Osteocyte (in vitro differentiated cells): ENCODE measurements at regions not wholly inside any gene's neighbourhood (a gene's known extent, or its start where the extent isn't known, plus 50 kb on each side); places are given as distances from the start of the nearest gene placed in this dataset.
"Not testable (repeated sequence)": the region's sequence is repeated elsewhere in the genome, so short reads cannot be mapped to it uniquely, and the experiment has no call there.

Experiments
- DNase-seq: peaks from one replicate; pipeline ENCODE4 v3.0.0; 2021; ENCODE audit warnings: mixed read lengths; ENCODE audit not compliant: unreplicated experiment; ENCODE audit errors: extremely low spot score
- H3K27ac Mint-ChIP-seq: one replicate; pipeline ENCODE4 v1.8.0; 2021; ENCODE audit warnings: mild to moderate bottlenecking, mixed read lengths; ENCODE audit not compliant: unreplicated experiment
- H3K27me3 Mint-ChIP-seq: one replicate; pipeline ENCODE4 v1.8.0; 2021; ENCODE audit warnings: mixed read lengths; ENCODE audit not compliant: unreplicated experiment
- H3K36me3 Mint-ChIP-seq: one replicate; pipeline ENCODE4 v1.8.0; 2021; ENCODE audit warnings: mixed read lengths; ENCODE audit not compliant: unreplicated experiment
- H3K4me1 Mint-ChIP-seq: one replicate; pipeline ENCODE4 v1.8.0; 2021; ENCODE audit warnings: mixed read lengths; ENCODE audit not compliant: unreplicated experiment
- H3K4me3 Mint-ChIP-seq: one replicate; pipeline ENCODE4 v1.8.0; 2021; ENCODE audit warnings: mild to moderate bottlenecking, moderate library complexity, mixed read lengths; ENCODE audit not compliant: unreplicated experiment
- H3K9me3 Mint-ChIP-seq: one replicate; pipeline ENCODE4 v1.8.0; 2021; ENCODE audit warnings: mixed read lengths; ENCODE audit not compliant: unreplicated experiment
- TF ChIP-seq, protein P1 (sequence below): fragments of 200-600 bp; sonication (generic); IDR thresholded peaks from 2 replicates; pipeline ENCODE4 v1.5.0; 2021; ENCODE audit warnings: antibody characterized with exemption, mild to moderate bottlenecking, moderate library complexity

DNA sequence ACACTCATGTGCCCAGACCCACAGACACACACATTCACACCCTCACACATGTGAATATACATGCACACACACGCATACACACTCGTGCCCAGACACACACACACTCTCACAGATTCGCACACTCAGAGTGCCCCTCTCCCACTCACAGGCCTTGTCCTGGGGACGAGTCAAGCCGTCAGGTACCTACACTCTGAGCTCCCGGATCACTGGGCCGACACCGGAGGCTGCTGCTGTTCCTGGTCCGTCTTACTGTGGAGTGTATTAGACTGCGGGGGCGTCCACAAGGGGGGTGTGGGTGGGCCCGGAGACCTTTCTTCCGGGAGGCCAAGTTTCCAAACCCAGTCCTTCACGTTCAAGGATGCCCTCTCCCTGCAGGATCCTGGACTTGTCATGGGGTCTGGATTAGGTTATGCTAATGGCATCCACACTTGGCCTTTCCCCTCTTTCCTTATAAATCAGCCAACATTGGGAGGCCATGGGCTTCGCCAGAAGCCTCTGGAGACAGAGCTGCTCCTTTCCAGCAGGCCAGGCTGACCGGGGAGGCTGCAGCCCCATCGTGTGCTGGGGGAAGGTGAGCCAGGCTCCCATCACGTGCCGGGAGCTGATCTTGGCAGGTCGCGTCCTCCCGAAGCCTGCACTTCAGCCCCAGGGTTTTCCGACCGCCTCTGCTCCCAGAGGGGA, 186.4 kb downstream of the NPIPB11 start:
- Mint-ChIP-seq H3K27ac (peak overlapping the region; percentile 95), H3K4me1 (peaks cover 51% of the 10 kb centered on the region), H3K4me3 (peak overlapping the region; percentile 40)
- peak; percentile 73 for DNase-seq
- not testable (repeated sequence) for H3K36me3 Mint-ChIP-seq, H3K9me3 Mint-ChIP-seq, H3K27me3 Mint-ChIP-seq
- TF ChIP-seq, protein P1, sequence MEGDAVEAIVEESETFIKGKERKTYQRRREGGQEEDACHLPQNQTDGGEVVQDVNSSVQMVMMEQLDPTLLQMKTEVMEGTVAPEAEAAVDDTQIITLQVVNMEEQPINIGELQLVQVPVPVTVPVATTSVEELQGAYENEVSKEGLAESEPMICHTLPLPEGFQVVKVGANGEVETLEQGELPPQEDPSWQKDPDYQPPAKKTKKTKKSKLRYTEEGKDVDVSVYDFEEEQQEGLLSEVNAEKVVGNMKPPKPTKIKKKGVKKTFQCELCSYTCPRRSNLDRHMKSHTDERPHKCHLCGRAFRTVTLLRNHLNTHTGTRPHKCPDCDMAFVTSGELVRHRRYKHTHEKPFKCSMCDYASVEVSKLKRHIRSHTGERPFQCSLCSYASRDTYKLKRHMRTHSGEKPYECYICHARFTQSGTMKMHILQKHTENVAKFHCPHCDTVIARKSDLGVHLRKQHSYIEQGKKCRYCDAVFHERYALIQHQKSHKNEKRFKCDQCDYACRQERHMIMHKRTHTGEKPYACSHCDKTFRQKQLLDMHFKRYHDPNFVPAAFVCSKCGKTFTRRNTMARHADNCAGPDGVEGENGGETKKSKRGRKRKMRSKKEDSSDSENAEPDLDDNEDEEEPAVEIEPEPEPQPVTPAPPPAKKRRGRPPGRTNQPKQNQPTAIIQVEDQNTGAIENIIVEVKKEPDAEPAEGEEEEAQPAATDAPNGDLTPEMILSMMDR = peak; percentile 12

DNA sequence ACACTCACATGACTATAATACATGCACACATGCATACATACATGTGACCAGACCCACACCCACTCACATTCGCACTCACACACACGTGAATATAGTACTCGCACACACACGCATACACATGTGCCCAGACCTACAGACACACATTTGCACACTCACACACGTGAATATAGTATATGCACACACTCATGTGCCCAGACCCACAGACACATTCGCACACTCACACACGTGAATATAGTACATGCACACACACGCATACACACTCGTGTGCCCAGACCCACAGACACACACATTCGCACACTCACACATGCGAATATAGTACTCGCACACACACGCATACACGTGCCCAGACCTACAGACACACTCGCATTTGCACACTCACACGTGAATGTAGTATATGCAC, 186.9 kb downstream of the NPIPB11 start:
- Mint-ChIP-seq H3K4me3 (peak overlapping the region; percentile 5), H3K4me1 (peaks cover 52% of the 10 kb centered on the region), H3K27ac (peak overlapping the region; percentile 95)
- DNase-seq = peak; percentile 30
- H3K36me3 Mint-ChIP-seq, H3K27me3 Mint-ChIP-seq, H3K9me3 Mint-ChIP-seq: not testable (repeated sequence)

DNA sequence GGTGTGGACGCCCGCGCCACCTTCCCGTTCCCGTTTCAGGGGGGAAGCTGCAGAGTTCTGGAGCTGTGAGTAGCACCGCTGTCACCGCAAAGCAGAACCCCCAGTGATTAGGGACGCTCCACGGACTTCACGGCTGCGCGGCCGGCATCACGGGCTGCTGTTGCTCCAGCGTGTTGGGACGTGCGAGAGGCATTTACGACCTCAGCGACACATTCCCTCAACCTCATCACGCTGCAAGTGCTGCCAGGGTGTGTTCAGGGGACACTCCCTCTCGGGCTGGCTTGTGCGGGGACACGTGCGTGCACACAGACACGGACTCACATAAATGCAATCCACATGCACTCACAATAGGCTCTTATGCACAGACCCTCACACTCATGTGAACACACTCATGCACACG, 187.9 kb downstream of the NPIPB11 start:
- peak; percentile 62 for DNase-seq
- H3K4me3 Mint-ChIP-seq = not testable (repeated sequence)

DNA sequence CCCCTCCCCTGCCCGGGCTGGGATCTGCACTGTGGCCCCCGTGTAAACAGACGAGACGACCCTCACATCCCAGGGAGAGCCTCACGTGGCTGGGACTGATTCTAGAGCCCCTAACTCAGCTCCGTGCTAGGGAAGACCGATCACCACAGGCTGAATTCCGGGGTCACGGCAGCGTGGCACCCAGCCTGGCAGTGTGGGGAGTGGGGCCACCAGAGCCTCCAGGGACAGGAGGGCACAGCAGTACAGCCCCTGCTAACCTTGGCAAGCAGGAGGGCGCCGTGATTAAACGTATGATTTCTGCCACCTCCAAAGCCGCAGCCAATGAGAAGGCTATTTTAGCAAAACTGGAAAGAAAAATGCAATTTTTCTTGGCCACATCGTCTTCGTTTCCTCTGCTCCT, 188.3 kb downstream of the NPIPB11 start:
- H3K4me1 Mint-ChIP-seq = peaks cover 52% of the 10 kb centered on the region

More for the DNA sequence above, 187.9 kb downstream of the NPIPB11 start:
- H3K9me3 Mint-ChIP-seq, H3K36me3 Mint-ChIP-seq, H3K27me3 Mint-ChIP-seq, H3K27ac Mint-ChIP-seq: not testable (repeated sequence)
- H3K4me1 Mint-ChIP-seq = peaks cover 52% of the 10 kb centered on the region

DNA sequence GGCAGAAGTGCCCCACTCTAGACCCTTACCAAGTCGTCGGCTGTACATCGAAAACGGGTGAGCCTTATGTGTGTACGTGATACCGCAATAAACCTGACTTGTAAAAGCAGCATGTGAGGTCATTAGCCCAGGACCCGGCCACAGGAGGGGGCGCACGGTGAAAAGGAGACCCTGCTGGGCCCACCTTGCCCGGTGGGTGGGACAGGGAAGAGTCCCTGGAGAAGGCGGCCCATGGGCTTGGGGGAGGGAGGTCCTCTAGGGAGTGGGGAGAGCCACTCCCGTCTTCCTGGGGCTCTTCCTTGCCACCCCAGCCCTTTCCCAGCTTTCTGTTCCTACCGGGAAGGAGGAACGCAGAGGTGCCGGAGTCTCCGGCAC, 188.8 kb downstream of the NPIPB11 start:
- H3K4me3 Mint-ChIP-seq, H3K27ac Mint-ChIP-seq, DNase-seq, H3K9me3 Mint-ChIP-seq, H3K36me3 Mint-ChIP-seq, H3K27me3 Mint-ChIP-seq: not testable (repeated sequence)
- H3K4me1 Mint-ChIP-seq = peaks cover 52% of the 10 kb centered on the region

More for the DNA sequence above, 188.3 kb downstream of the NPIPB11 start:
- DNase-seq = peak; percentile 66
- H3K27me3 Mint-ChIP-seq, H3K9me3 Mint-ChIP-seq, H3K36me3 Mint-ChIP-seq, H3K4me3 Mint-ChIP-seq, H3K27ac Mint-ChIP-seq: not testable (repeated sequence)

DNA sequence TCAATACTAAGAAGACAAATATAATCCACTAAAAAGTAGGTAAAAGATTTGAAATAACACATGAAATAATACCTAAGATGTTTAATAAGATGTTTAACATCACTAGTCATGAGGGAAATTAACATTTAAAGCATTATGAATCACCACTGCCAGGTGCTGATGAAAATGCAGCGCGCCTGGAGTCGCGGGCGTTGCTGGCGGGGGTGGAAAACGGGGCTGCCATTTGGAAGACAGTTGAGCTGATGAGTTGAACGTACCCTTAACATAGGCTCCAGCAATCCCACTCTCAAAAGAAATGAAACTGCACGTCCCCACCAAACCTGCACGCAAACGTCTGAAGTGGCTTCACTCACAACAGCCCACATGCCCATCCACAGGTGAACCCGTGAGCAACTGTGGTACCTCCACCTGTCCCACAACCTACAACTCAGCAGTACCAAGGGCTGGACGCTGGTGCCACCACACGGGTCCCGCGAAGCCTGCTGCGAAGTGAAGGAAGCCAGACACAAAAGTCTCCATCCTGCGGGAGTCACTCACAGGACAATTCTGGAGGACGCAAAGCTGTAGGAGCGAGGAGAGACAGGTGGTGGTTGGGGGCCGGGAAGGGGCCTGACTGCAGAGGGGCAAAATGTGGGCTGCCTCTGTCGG, 189.3 kb downstream of the NPIPB11 start:
- peak; percentile 75 for DNase-seq
- H3K9me3 Mint-ChIP-seq, H3K36me3 Mint-ChIP-seq, H3K27me3 Mint-ChIP-seq, H3K4me3 Mint-ChIP-seq: not testable (repeated sequence)
- peak overlapping the region; percentile 47 for H3K27ac Mint-ChIP-seq
- H3K4me1 Mint-ChIP-seq = peaks cover 48% of the 10 kb centered on the region

DNA sequence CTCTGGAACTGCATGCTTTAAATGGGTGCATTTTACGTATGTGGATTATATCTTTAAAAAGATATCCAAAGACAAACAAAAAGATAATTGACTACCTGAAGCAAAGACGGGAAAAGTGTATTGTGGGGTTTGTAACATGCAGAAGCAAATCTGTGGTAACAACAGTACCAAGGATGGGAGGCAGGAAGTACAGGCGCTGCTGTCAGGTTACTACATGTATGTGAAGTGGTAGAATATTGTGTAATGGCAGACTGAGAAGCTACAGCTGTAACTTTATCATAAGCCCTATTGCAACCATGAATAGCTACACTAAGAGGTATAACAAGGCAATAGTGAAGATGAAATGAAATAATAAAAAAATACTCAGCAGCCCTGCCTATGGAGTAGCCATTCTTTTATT, 192.7 kb downstream of the NPIPB11 start:
- not testable (repeated sequence) for H3K36me3 Mint-ChIP-seq, DNase-seq, H3K4me3 Mint-ChIP-seq, H3K27me3 Mint-ChIP-seq, H3K27ac Mint-ChIP-seq, H3K9me3 Mint-ChIP-seq
- H3K4me1 Mint-ChIP-seq = peaks cover 17% of the 10 kb centered on the region

DNA sequence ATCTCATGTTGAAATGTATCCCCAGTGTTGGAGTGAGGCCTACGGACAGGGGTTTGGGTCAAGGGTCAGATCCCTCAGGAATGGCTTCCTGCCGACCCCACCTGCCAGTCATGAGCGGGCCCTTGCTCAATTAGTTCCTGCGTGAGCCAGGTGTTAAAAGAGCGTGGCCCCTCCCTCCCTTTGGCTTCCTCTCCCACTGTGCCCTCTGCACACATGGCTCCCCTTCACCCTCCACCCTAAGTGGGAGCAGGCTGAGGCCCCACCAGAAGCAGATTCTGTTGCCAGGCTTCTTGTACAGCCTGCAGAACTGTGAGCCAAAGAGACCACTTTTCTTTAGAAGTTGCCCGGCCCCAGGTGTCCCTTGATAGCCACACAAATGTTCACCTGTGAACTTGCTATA, 193.3 kb downstream of the NPIPB11 start:
- H3K4me1 Mint-ChIP-seq = peaks cover 17% of the 10 kb centered on the region
- not testable (repeated sequence) for H3K9me3 Mint-ChIP-seq, H3K4me3 Mint-ChIP-seq, H3K27me3 Mint-ChIP-seq, H3K27ac Mint-ChIP-seq, H3K36me3 Mint-ChIP-seq
- DNase-seq = peak; percentile 40

DNA sequence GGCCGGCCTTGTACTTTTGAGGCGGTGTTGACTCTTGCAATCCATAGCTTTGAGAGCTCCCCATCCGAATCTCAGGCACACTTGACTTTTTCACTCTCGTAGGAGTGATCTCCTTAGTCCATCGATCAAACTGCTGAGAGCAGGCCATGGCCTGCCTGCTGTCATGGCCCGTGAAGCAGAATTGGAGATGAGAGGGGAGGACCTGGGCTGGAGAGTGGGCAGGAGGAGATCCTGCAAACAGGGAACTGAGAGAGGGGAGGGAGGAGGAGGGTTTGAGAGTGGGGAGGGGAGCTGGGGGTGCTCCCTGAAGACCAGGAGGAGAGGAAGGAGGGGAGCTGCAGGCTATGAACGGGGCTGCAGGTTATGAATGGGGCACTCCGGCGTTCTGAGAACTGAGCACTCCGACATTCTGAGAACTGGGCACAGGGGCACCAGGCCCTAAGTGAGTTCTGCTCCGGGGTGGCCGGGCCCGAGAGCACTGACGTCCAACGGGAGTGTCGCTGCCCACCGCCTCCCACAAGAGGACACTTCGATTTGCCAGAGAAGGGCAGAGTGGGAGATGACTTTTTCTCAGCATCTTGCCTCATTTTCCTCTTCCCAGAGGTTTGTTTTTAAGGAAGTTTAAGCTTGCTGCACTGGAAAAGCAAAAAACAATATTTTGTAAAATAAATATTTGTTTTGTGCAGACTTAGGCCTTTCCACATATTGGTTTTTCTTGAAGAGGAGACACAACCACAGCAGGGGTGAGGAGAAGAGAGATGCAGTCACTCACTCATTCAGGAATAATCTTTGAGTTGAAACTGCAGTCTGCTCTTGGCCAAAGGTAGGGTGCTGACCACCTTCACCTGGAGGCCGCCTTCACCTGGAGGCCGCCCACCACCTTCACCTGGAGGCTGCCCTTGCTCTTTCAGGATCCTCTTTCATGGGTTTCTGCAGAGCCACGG, 194.2 kb downstream of the NPIPB11 start:
- H3K27me3 Mint-ChIP-seq, H3K27ac Mint-ChIP-seq, H3K9me3 Mint-ChIP-seq, H3K36me3 Mint-ChIP-seq, H3K4me3 Mint-ChIP-seq: not testable (repeated sequence)
- DNase-seq = peak; percentile 57
- H3K4me1 Mint-ChIP-seq = peaks cover 14% of the 10 kb centered on the region

DNA sequence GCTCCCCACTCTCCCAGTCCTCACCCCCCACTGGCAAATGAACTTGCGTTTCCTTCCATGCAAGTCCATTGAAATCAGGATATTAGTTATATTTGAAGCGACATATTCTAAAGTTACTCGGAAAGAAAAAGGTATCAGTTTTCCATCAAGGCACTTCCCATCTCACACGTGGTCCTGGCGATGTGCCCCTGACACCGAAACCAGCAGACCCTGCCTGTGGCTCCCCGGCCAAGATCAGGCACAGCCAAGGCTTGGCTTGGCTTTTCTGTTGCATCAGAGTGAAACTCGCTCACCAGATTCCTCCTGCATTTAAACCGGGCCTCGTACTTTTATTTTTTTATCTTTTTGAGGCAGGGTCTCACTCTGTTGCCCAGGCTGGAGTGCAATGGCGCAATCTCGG, 195.1 kb downstream of the NPIPB11 start:
- H3K4me3 Mint-ChIP-seq, H3K4me1 Mint-ChIP-seq, H3K27ac Mint-ChIP-seq, H3K27me3 Mint-ChIP-seq, H3K36me3 Mint-ChIP-seq: not testable (repeated sequence)
- peak; percentile 32 for DNase-seq
- H3K9me3 Mint-ChIP-seq = peaks cover 14% of the 10 kb centered on the region
